ENCODE measurements at regions not wholly inside any gene's neighbourhood (a gene's known extent, or its start where the extent isn't known, plus 50 kb on each side); places are given as distances from the start of the nearest gene placed in this dataset.
"Not testable (repeated sequence)": the region's sequence is repeated elsewhere in the genome, so short reads cannot be mapped to it uniquely, and the experiment has no call there.

DNA sequence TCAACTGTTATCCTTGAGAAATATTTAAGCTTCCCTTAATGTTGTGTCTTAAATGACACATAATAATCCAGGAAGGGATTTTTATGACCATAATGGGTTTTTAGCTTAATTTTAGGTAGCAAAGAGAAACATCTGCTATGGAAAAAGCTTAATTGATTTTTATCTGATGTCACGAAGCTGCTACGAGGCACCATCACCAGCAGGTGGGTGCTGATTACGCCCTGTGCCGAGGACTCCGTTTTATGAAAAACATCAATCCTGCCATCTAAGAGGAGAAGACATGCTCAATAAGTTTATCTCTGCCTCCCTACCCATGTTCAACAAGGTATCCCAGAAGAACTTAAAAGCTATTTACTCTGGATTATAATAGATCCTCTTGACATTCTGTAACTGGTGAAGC lies 280.6 kb upstream of the ZFP42 start:
- Histone ChIP-seq H3K4me3 (ENCODE audit: low read length in 2 of 2) (no peak overlapping the region), H3K36me3 (ENCODE audit: insufficient read depth, low read length) (no peaks in the 10 kb centered on the region), H3K4me1 (ENCODE audit: insufficient read depth, low read length) (no peaks in the 10 kb centered on the region), H3K9me3 (ENCODE audit: control insufficient read depth in 1 of 2, low read length in 2 of 2) (no peaks in the 10 kb centered on the region), H3K27ac (ENCODE audit: low read depth, low read length) (no peak overlapping the region), H3K27me3 (ENCODE audit: insufficient read depth, low read length) (no peaks in the 10 kb centered on the region)
- Mint-ChIP-seq H3K27me3 (no peaks in the 10 kb centered on the region), H3K9me3 (peaks cover 0 to 16% (median 4%) of the 10 kb centered on the region in 8 donors), H3K27ac (no peak overlapping the region), H3K36me3 (no peaks in the 10 kb centered on the region), H3K4me3 (no peak overlapping the region), H3K4me1 (no peaks in the 10 kb centered on the region)
- intact Hi-C loops (cut with micrococcal nuclease): no loop called here
- no peak for DNase-seq
- POLR2A ChIA-PET (ENCODE audit: partially characterized antibody): no interaction called here
- CTCF ChIA-PET (ENCODE audit: partially characterized antibody): no interaction called here

DNA sequence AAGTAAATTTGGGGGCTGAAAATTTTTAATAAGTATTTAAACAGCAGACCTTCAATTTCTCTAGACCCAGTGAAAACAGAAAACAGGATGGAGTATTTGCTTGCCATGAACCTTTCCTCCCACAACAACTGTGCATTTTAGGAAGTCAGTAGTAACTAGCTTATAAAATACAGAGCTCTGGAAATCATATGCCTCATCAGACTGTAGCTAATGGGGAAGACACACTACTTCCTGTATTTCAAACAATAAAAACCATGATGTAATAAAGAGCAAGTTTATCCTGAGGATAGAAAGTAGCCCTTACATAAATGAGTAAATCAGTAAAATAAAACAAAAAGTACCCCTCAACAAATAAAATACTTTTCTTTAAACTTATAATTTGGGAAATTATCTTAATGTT lies 280.1 kb upstream of the ZFP42 start:
- Mint-ChIP-seq H3K4me1 (no peaks in the 10 kb centered on the region), H3K4me3 (no peak overlapping the region), H3K36me3 (no peaks in the 10 kb centered on the region), H3K27me3 (no peaks in the 10 kb centered on the region), H3K9me3 (peaks cover 0 to 15% (median 4%) of the 10 kb centered on the region in 8 donors), H3K27ac (no peak overlapping the region)
- ChIA-PET CTCF (ENCODE audit: partially characterized antibody) (no interaction called here), POLR2A (ENCODE audit: partially characterized antibody) (no interaction called here)
- H3K4me3 ChIP-seq (ENCODE audit: low read length in 2 of 2): no peak overlapping the region
- no peaks in the 10 kb centered on the region for H3K4me1 ChIP-seq (ENCODE audit: insufficient read depth, low read length)
- no peak for DNase-seq
- H3K27me3 ChIP-seq (ENCODE audit: insufficient read depth, low read length): no peaks in the 10 kb centered on the region
- H3K9me3 ChIP-seq (ENCODE audit: control insufficient read depth in 1 of 2, low read length in 2 of 2): no peaks in the 10 kb centered on the region
- no peaks in the 10 kb centered on the region for H3K36me3 ChIP-seq (ENCODE audit: insufficient read depth, low read length)
- intact Hi-C loops (cut with micrococcal nuclease): no loop called here
- no peak overlapping the region for H3K27ac ChIP-seq (ENCODE audit: low read depth, low read length)

GRCh38 chr4:187724456-187724855 lies 271.1 kb upstream of the ZFP42 start:
- Histone ChIP-seq H3K4me1 (ENCODE audit: insufficient read depth, low read length) (no peaks in the 10 kb centered on the region), H3K27me3 (ENCODE audit: insufficient read depth, low read length) (no peaks in the 10 kb centered on the region), H3K27ac (ENCODE audit: low read depth, low read length) (no peak overlapping the region), H3K9me3 (ENCODE audit: control insufficient read depth in 1 of 2, low read length in 2 of 2) (no peaks in the 10 kb centered on the region), H3K4me3 (ENCODE audit: low read length in 2 of 2) (no peak overlapping the region), H3K36me3 (ENCODE audit: insufficient read depth, low read length) (no peaks in the 10 kb centered on the region)
- H3K4me3 Mint-ChIP-seq: no peak overlapping the region
- intact Hi-C loops (cut with micrococcal nuclease): no loop called here
- no peaks in the 10 kb centered on the region for H3K36me3 Mint-ChIP-seq
- H3K4me1 Mint-ChIP-seq: no peaks in the 10 kb centered on the region
- H3K27ac Mint-ChIP-seq: no peak overlapping the region
- peaks cover 0 to 17% (median 4%) of the 10 kb centered on the region in 8 donors for H3K9me3 Mint-ChIP-seq
- ChIA-PET CTCF (ENCODE audit: partially characterized antibody) (no interaction called here), POLR2A (ENCODE audit: partially characterized antibody) (no interaction called here)
- DNase-seq: no peak
- no peaks in the 10 kb centered on the region for H3K27me3 Mint-ChIP-seq

GRCh38 chr4:187726485-187726884 lies 269.1 kb upstream of the ZFP42 start:
- Mint-ChIP-seq H3K36me3 (peaks cover 0 to 3% of the 10 kb centered on the region in 2 donors), H3K27ac (no peak overlapping the region), H3K4me3 (no peak overlapping the region), H3K27me3 (no peaks in the 10 kb centered on the region), H3K4me1 (no peaks in the 10 kb centered on the region), H3K9me3 (peaks cover 0 to 23% (median 9%) of the 10 kb centered on the region in 8 donors)
- Histone ChIP-seq H3K27me3 (ENCODE audit: insufficient read depth, low read length) (no peaks in the 10 kb centered on the region), H3K27ac (ENCODE audit: low read depth, low read length) (no peak overlapping the region), H3K9me3 (ENCODE audit: control insufficient read depth in 1 of 2, low read length in 2 of 2) (no peaks in the 10 kb centered on the region), H3K4me1 (ENCODE audit: insufficient read depth, low read length) (no peaks in the 10 kb centered on the region), H3K36me3 (ENCODE audit: insufficient read depth, low read length) (no peaks in the 10 kb centered on the region), H3K4me3 (ENCODE audit: low read length in 2 of 2) (no peak overlapping the region)
- ChIA-PET POLR2A (ENCODE audit: partially characterized antibody) (no interaction called here), CTCF (ENCODE audit: partially characterized antibody) (no interaction called here)
- DNase-seq: no peak
- intact Hi-C loops (cut with micrococcal nuclease): no loop called here

- Mint-ChIP-seq H3K36me3 (peaks cover 0 to 5% of the 10 kb centered on the region in 2 donors), H3K27ac (no peak overlapping the region), H3K9me3 (peaks cover 2 to 27% (median 13%) of the 10 kb centered on the region in 8 donors), H3K4me3 (no peak overlapping the region), H3K27me3 (no peaks in the 10 kb centered on the region), H3K4me1 (no peaks in the 10 kb centered on the region)
- DNase-seq: no peak
- ChIA-PET CTCF (ENCODE audit: partially characterized antibody) (no interaction called here), POLR2A (ENCODE audit: partially characterized antibody) (no interaction called here)
- Histone ChIP-seq H3K27ac (ENCODE audit: low read depth, low read length) (no peak overlapping the region), H3K4me3 (ENCODE audit: low read length in 2 of 2) (no peak overlapping the region), H3K4me1 (ENCODE audit: insufficient read depth, low read length) (no peaks in the 10 kb centered on the region), H3K9me3 (ENCODE audit: control insufficient read depth in 1 of 2, low read length in 2 of 2) (no peaks in the 10 kb centered on the region), H3K36me3 (ENCODE audit: insufficient read depth, low read length) (no peaks in the 10 kb centered on the region), H3K27me3 (ENCODE audit: insufficient read depth, low read length) (no peaks in the 10 kb centered on the region)
- intact Hi-C loops (cut with micrococcal nuclease): no loop called here
Observed at GRCh38 chr4:187732524-187732923, 263.0 kb upstream of the ZFP42 start.

DNA sequence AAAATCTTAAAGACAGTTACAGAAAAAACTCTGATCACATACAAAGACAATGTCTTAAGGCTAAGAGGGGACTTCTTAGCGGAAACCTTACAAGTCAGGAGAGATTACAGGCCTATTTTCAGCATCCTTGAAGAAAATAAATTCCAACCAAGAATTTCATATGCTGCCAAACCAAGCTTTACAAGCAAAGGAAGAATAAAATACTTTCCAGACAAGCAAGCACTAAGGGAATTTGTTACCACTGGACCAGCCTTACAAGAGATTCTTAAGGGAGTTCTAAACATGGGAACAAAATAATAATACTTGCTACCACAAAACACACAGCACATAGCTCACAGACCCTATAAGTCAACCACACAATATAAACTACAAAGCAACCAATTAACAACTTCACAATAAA lies 255.8 kb upstream of the ZFP42 start:
- Mint-ChIP-seq H3K36me3 (peaks cover 0 to 3% of the 10 kb centered on the region in 2 donors), H3K9me3 (peaks cover 0 to 48% (median 25%) of the 10 kb centered on the region in 8 donors), H3K4me3 (no peak overlapping the region), H3K27ac (no peak overlapping the region), H3K4me1 (no peaks in the 10 kb centered on the region), H3K27me3 (no peaks in the 10 kb centered on the region)
- H3K4me3 ChIP-seq (ENCODE audit: low read length in 2 of 2): no peak overlapping the region
- no peak overlapping the region for H3K27ac ChIP-seq (ENCODE audit: low read depth, low read length)
- no peaks in the 10 kb centered on the region for H3K27me3 ChIP-seq (ENCODE audit: insufficient read depth, low read length)
- H3K9me3 ChIP-seq (ENCODE audit: control insufficient read depth in 1 of 2, low read length in 2 of 2): no peaks in the 10 kb centered on the region
- intact Hi-C loops (cut with micrococcal nuclease): no loop called here
- H3K36me3 ChIP-seq (ENCODE audit: insufficient read depth, low read length): no peaks in the 10 kb centered on the region
- no peak for DNase-seq
- POLR2A ChIA-PET (ENCODE audit: partially characterized antibody): no interaction called here
- H3K4me1 ChIP-seq (ENCODE audit: insufficient read depth, low read length): no peaks in the 10 kb centered on the region
- CTCF ChIA-PET (ENCODE audit: partially characterized antibody): no interaction called here

- Mint-ChIP-seq H3K27me3 (no peaks in the 10 kb centered on the region), H3K9me3 (peaks cover 0 to 54% (median 20%) of the 10 kb centered on the region in 8 donors), H3K36me3 (no peaks in the 10 kb centered on the region), H3K4me1 (no peaks in the 10 kb centered on the region), H3K27ac (no peak overlapping the region), H3K4me3 (no peak overlapping the region)
- H3K27me3 ChIP-seq (ENCODE audit: insufficient read depth, low read length): no peaks in the 10 kb centered on the region
- no peak for DNase-seq
- H3K36me3 ChIP-seq (ENCODE audit: insufficient read depth, low read length): no peaks in the 10 kb centered on the region
- intact Hi-C loops (cut with micrococcal nuclease): no loop called here
- no peak overlapping the region for H3K27ac ChIP-seq (ENCODE audit: low read depth, low read length)
- no peaks in the 10 kb centered on the region for H3K4me1 ChIP-seq (ENCODE audit: insufficient read depth, low read length)
- no peaks in the 10 kb centered on the region for H3K9me3 ChIP-seq (ENCODE audit: control insufficient read depth in 1 of 2, low read length in 2 of 2)
- POLR2A ChIA-PET (ENCODE audit: partially characterized antibody): no interaction called here
- CTCF ChIA-PET (ENCODE audit: partially characterized antibody): no interaction called here
- no peak overlapping the region for H3K4me3 ChIP-seq (ENCODE audit: low read length in 2 of 2)
Observed at GRCh38 chr4:187744911-187745310, 250.7 kb upstream of the ZFP42 start.

- DNase-seq; H3K4me1 Mint-ChIP-seq; H3K27me3 Mint-ChIP-seq; H3K27ac Mint-ChIP-seq; H3K4me3 ChIP-seq (ENCODE audit: low read length in 2 of 2); H3K36me3 ChIP-seq (ENCODE audit: insufficient read depth, low read length); H3K27me3 ChIP-seq (ENCODE audit: insufficient read depth, low read length); POLR2A ChIA-PET (ENCODE audit: partially characterized antibody); H3K4me1 ChIP-seq (ENCODE audit: insufficient read depth, low read length); H3K36me3 Mint-ChIP-seq; H3K27ac ChIP-seq (ENCODE audit: low read depth, low read length); H3K9me3 ChIP-seq (ENCODE audit: control insufficient read depth in 1 of 2, low read length in 2 of 2); H3K4me3 Mint-ChIP-seq; intact Hi-C loops (cut with micrococcal nuclease): not testable (repeated sequence)
- peaks cover 3 to 33% (median 12%) of the 10 kb centered on the region in 8 donors for H3K9me3 Mint-ChIP-seq
- CTCF ChIA-PET (ENCODE audit: partially characterized antibody): interaction anchor here (0.7 kb wide), 1 partner anchor 35 kb away, joined by 3 read pairs; no protein-coding TSS in a partner anchor
Observed at GRCh38 chr4:187750652-187751051, 244.9 kb upstream of the ZFP42 start.

Data from CD4-positive, alpha-beta memory T cell (primary cell).